GM12878 (cell line): ENCODE measurements at regions not wholly inside any gene's neighbourhood (a gene's known extent, or its start where the extent isn't known, plus 50 kb on each side); places are given as distances from the start of the nearest gene placed in this dataset.

Experiments
- ATAC-seq: fragments of 200-7000 bp; cut with Tn5 transposase; 3 replicates; pipeline ENCODE4 v1.9.1; 2020; ENCODE audit warnings: mild to moderate bottlenecking, moderate library complexity
- BruUV-seq: library from RNA; stranded (reverse); fragments of 400-500 nt; replicated peaks from 2 replicates; lab custom pipeline; 2021; lab: Mats Ljungman, UMichigan
- CTCF ChIA-PET: fragments of 300-600 bp; sonication (Branson Sonifier 250); formaldehyde crosslinking; extraction: SDS; loops from one replicate; lab custom pipeline; 2021; ENCODE audit warnings: inconsistent platforms; lab: Yijun Ruan, JAX
- POLR2A ChIA-PET: fragments of 350-600 bp; formaldehyde crosslinking; extraction: SDS; loops from one replicate; lab custom pipeline; 2021; ENCODE audit warnings: inconsistent platforms; lab: Charles Lee
- RAD21 ChIA-PET: fragments of 300-600 bp; sonication (Branson Sonifier 250); formaldehyde crosslinking; loops from one replicate; lab custom pipeline; 2023; ENCODE audit warnings: antibody characterized with exemption; ENCODE audit not compliant: unreplicated experiment; lab: Charles Lee
- SMC1A ChIA-PET: fragments of 300-600 bp; sonication (Branson Sonifier 250); formaldehyde crosslinking; loops from one replicate; lab custom pipeline; 2023; ENCODE audit not compliant: unreplicated experiment, uncharacterized antibody; lab: Charles Lee
- DNase-seq: peaks from one replicate; pipeline ENCODE4 v3.0.0-alpha.2; 2011; ENCODE audit warnings: low read depth, low spot score
- FAIRE-seq: peaks from 3 replicates; lab custom pipeline; 2011; peaks lifted over from hg19 to GRCh38; lab: Jason Lieb, UNC
- H2AFZ ChIP-seq: 2 replicates; pipeline ENCODE4 v1.6.0; 2011; ENCODE audit warnings: low read depth, low read length, control low read depth; ENCODE audit not compliant: control insufficient read depth
- H3K27ac ChIP-seq: 2 replicates; pipeline ENCODE4 v1.5.1; 2011; ENCODE audit warnings: control low read depth; ENCODE audit not compliant: control insufficient read depth, insufficient read depth
- H3K27me3 ChIP-seq, 2 experiments: replicated peaks in 1 of 2; 2 replicates each; pipeline versions ENCODE4 v1.6.0 to v1.6.1; 2011; ENCODE audit warnings: low read length in 1 of 2; ENCODE audit not compliant: control insufficient read depth in 2 of 2, insufficient read depth in 2 of 2
- H3K36me3 ChIP-seq, 2 experiments: 2 replicates each; pipeline ENCODE4 v1.5.1; 2011; ENCODE audit warnings: low read length in 1 of 2; ENCODE audit not compliant: control insufficient read depth in 2 of 2, insufficient read depth in 2 of 2
- H3K4me1 ChIP-seq: 2 replicates; pipeline ENCODE4 v1.6.1; 2011; ENCODE audit warnings: mild to moderate bottlenecking, low read length, moderate library complexity, mixed read lengths; ENCODE audit not compliant: control insufficient read depth, insufficient read depth
- H3K4me2 ChIP-seq: 2 replicates; pipeline ENCODE4 v1.6.0; 2011; ENCODE audit warnings: control low read depth; ENCODE audit not compliant: control insufficient read depth, insufficient read depth
- H3K4me3 ChIP-seq: fragments of 200-600 bp; sonication (generic); 2 replicates; pipeline ENCODE4 v1.5.1; 2016
- H3K79me2 ChIP-seq: 2 replicates; pipeline ENCODE4 v1.6.0; 2011; ENCODE audit warnings: low read length; ENCODE audit not compliant: control insufficient read depth, insufficient read depth
- H3K9ac ChIP-seq: 2 replicates; pipeline ENCODE4 v1.8.0; 2011; ENCODE audit warnings: low read length, control low read depth, mixed read lengths; ENCODE audit not compliant: control insufficient read depth, insufficient read depth
- H3K9me3 ChIP-seq: replicated peaks from 3 replicates; pipeline ENCODE4 v1.5.1; 2011; ENCODE audit warnings: mild to moderate bottlenecking, low read length; ENCODE audit not compliant: control insufficient read depth, insufficient read depth
- H4K20me1 ChIP-seq: 2 replicates; pipeline ENCODE4 v1.6.0; 2011; ENCODE audit not compliant: control insufficient read depth, insufficient read depth
- BRCA1 ChIP-seq: IDR thresholded peaks from 2 replicates; pipeline ENCODE4 v1.6.1; 2011; ENCODE audit warnings: low read depth, low read length, improper control_type of control experiment
- CREM ChIP-seq: IDR thresholded peaks from 2 replicates; pipeline ENCODE4 v1.6.1; 2014; ENCODE audit warnings: antibody characterized with exemption, low read depth
- ETV6 ChIP-seq, 2 experiments: fragments of 450-650 bp in 1 of 2; IDR thresholded peaks in 1 of 2; conservative IDR thresholded peaks in 1 of 2; 2 replicates each; pipeline ENCODE4 v1.6.1; 2014; ENCODE audit warnings: antibody characterized with exemption in 1 of 2, borderline replicate concordance in 1 of 2, low read depth in 1 of 2, mild to moderate bottlenecking in 1 of 2, moderate library complexity in 1 of 2
- SUPT20H ChIP-seq: IDR thresholded peaks from 2 replicates; pipeline ENCODE4 v1.6.1; 2011; ENCODE audit warnings: low read depth, mild to moderate bottlenecking, low read length, moderate library complexity, borderline replicate concordance; ENCODE audit not compliant: control insufficient read depth
- TCF3 ChIP-seq: IDR thresholded peaks from 2 replicates; pipeline ENCODE4 v1.6.1; 2012; ENCODE audit warnings: low read depth, mild to moderate bottlenecking, low read length, borderline replicate concordance; ENCODE audit not compliant: insufficient read depth
- WGBS: methylation state at CpG from one replicate; pipeline ENCODE4 v1.1.6; 2016; ENCODE audit warnings: low lambda C conversion rate; ENCODE audit not compliant: insufficient replicate concordance, insufficient coverage; ENCODE audit errors: missing lambda C conversion rate; 5-methylcytosine and 5-hydroxymethylcytosine counted together
- in situ Hi-C: fragments of 300-500 bp; cut with MboI; formaldehyde crosslinking; loops from 9 replicates; pipeline ENCODE4 v1.14.3; 2018; ENCODE audit warnings: mixed read lengths
- intact Hi-C: fragments of 100-400 bp; cut with micrococcal nuclease; formaldehyde crosslinking; loops from one replicate; pipeline ENCODE4 v1.14.2; 2022; ENCODE audit not compliant: unreplicated experiment
- TF ChIP-seq, protein P1 (sequence below): fragments of 150-350 bp; IDR thresholded peaks from 2 replicates; pipeline ENCODE4 v1.6.1; 2016; ENCODE audit warnings: low read depth, low read length
- TF ChIP-seq, protein P2 (sequence below): IDR thresholded peaks from 2 replicates; pipeline ENCODE4 v1.6.1; 2012; ENCODE audit warnings: improper control_type of control experiment, low read depth, low read length; ENCODE audit not compliant: insufficient replicate concordance
- TF ChIP-seq, protein P3 (sequence below): IDR thresholded peaks from 2 replicates; pipeline ENCODE4 v1.6.1; 2012; ENCODE audit warnings: low read depth, low read length, improper control_type of control experiment

DNA sequence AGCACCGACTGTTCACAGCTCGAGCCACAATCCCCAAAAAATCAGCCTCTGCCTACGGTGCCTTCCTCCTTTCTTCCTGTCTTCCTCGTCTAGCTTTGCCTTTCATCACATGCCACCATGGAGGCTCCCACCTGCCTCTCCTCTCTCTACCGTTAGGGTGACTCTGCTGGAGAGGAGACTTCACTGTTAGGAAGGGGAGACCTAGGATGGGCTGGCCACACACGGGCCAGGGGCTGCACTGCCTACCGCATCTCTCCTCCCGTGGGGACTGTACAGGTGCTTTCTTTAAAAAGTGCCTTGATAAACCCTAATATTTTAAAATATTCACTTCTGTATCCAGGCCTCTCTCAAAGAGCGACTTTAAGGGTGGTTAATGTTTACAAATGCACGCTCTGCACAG lies 1104.7 kb downstream of the BCL11B start:
- Histone ChIP-seq H2AFZ (no peak overlapping the region), H3K27me3 (no peaks in the 10 kb centered on the region), H4K20me1 (no peaks in the 10 kb centered on the region), H3K79me2 (no peaks in the 10 kb centered on the region), H3K27ac (no peak overlapping the region), H3K4me3 (no peak overlapping the region), H3K36me3 (no peaks in the 10 kb centered on the region), H3K4me2 (no peak overlapping the region), H3K9me3 (no peaks in the 10 kb centered on the region; the same call in 2 of the 3 replicates), H3K4me1 (peaks cover 5% of the 10 kb centered on the region), H3K9ac (no peak overlapping the region)
- no TSS peak for BruUV-seq
- in situ Hi-C loops (no loop called here), intact Hi-C loops (no loop called here)
- ATAC-seq: no peak
- no peak for DNase-seq
- SMC1A ChIA-PET: interaction anchor here (1.3 to 18.9 kb wide), 3 partner anchors 25 to 44 kb away, joined by 3 to 296 read pairs (median 3); no protein-coding TSS in a partner anchor
- RAD21 ChIA-PET: interaction anchor here (8.6 kb wide), 1 partner anchor 29 kb away, joined by 110 read pairs; no protein-coding TSS in a partner anchor
- TF ChIP-seq, protein P1, sequence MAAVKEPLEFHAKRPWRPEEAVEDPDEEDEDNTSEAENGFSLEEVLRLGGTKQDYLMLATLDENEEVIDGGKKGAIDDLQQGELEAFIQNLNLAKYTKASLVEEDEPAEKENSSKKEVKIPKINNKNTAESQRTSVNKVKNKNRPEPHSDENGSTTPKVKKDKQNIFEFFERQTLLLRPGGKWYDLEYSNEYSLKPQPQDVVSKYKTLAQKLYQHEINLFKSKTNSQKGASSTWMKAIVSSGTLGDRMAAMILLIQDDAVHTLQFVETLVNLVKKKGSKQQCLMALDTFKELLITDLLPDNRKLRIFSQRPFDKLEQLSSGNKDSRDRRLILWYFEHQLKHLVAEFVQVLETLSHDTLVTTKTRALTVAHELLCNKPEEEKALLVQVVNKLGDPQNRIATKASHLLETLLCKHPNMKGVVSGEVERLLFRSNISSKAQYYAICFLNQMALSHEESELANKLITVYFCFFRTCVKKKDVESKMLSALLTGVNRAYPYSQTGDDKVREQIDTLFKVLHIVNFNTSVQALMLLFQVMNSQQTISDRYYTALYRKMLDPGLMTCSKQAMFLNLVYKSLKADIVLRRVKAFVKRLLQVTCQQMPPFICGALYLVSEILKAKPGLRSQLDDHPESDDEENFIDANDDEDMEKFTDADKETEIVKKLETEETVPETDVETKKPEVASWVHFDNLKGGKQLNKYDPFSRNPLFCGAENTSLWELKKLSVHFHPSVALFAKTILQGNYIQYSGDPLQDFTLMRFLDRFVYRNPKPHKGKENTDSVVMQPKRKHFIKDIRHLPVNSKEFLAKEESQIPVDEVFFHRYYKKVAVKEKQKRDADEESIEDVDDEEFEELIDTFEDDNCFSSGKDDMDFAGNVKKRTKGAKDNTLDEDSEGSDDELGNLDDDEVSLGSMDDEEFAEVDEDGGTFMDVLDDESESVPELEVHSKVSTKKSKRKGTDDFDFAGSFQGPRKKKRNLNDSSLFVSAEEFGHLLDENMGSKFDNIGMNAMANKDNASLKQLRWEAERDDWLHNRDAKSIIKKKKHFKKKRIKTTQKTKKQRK: no peak
- TF ChIP-seq SUPT20H: no peak
- no peak for TF ChIP-seq TCF3
- no peak for TF ChIP-seq CREM
- TF ChIP-seq BRCA1: no peak
- TF ChIP-seq, protein P2, sequence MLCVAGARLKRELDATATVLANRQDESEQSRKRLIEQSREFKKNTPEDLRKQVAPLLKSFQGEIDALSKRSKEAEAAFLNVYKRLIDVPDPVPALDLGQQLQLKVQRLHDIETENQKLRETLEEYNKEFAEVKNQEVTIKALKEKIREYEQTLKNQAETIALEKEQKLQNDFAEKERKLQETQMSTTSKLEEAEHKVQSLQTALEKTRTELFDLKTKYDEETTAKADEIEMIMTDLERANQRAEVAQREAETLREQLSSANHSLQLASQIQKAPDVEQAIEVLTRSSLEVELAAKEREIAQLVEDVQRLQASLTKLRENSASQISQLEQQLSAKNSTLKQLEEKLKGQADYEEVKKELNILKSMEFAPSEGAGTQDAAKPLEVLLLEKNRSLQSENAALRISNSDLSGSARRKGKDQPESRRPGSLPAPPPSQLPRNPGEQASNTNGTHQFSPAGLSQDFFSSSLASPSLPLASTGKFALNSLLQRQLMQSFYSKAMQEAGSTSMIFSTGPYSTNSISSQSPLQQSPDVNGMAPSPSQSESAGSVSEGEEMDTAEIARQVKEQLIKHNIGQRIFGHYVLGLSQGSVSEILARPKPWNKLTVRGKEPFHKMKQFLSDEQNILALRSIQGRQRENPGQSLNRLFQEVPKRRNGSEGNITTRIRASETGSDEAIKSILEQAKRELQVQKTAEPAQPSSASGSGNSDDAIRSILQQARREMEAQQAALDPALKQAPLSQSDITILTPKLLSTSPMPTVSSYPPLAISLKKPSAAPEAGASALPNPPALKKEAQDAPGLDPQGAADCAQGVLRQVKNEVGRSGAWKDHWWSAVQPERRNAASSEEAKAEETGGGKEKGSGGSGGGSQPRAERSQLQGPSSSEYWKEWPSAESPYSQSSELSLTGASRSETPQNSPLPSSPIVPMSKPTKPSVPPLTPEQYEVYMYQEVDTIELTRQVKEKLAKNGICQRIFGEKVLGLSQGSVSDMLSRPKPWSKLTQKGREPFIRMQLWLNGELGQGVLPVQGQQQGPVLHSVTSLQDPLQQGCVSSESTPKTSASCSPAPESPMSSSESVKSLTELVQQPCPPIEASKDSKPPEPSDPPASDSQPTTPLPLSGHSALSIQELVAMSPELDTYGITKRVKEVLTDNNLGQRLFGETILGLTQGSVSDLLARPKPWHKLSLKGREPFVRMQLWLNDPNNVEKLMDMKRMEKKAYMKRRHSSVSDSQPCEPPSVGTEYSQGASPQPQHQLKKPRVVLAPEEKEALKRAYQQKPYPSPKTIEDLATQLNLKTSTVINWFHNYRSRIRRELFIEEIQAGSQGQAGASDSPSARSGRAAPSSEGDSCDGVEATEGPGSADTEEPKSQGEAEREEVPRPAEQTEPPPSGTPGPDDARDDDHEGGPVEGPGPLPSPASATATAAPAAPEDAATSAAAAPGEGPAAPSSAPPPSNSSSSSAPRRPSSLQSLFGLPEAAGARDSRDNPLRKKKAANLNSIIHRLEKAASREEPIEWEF: no peak
- TF ChIP-seq, protein P3, sequence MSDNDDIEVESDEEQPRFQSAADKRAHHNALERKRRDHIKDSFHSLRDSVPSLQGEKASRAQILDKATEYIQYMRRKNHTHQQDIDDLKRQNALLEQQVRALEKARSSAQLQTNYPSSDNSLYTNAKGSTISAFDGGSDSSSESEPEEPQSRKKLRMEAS: no peak
- TF ChIP-seq ETV6 (conservative IDR thresholded peaks at IDR 0.05 in 1 of 2, IDR thresholded peaks at IDR 0.05 in 1 of 2; ENCODE audit: borderline replicate concordance in 1 of 2, low read depth in 1 of 2): no peak
- WGBS: 58% methylated on average over 10 of the region's 10 CpGs
- CTCF ChIA-PET: interaction anchor here (0.8 to 6.9 kb wide), 2 partner anchors 15 to 27 kb away, joined by 3 to 45 read pairs; no protein-coding TSS in a partner anchor
- no peak for FAIRE-seq
- POLR2A ChIA-PET: no interaction called here
